ENCODE measurements at regions not wholly inside any gene's neighbourhood (a gene's known extent, or its start where the extent isn't known, plus 50 kb on each side); places are given as distances from the start of the nearest gene placed in this dataset.

DNA sequence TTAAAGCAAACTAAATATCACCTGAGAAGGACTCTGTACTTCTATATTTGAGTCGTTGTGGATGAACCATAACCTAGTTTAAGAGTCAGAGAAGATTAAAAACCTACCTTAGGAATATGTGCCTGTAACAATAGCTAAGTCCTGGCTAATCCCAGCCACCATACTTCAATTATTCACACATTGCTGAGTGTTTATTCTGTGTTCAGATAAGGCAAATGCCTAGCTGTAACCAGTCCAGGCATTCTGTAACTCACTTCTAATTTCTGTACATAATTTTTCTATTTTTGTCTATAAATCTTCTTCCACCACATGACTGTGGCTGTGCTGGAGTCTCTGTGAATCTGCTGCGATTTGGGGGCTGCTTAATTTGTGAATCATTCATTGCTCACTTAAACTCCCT is 441.9 kb upstream of the ADAMTS5 start:
- Mint-ChIP-seq H3K27me3 (ENCODE audit: low read depth) (no peaks in the 10 kb centered on the region), H3K36me3 (no peaks in the 10 kb centered on the region), H3K4me1 (peaks cover 17% of the 10 kb centered on the region), H3K9me3 (peaks cover 10% of the 10 kb centered on the region), H3K27ac (no peak overlapping the region), H3K4me3 (no peak overlapping the region)
- TF ChIP-seq, protein P1, sequence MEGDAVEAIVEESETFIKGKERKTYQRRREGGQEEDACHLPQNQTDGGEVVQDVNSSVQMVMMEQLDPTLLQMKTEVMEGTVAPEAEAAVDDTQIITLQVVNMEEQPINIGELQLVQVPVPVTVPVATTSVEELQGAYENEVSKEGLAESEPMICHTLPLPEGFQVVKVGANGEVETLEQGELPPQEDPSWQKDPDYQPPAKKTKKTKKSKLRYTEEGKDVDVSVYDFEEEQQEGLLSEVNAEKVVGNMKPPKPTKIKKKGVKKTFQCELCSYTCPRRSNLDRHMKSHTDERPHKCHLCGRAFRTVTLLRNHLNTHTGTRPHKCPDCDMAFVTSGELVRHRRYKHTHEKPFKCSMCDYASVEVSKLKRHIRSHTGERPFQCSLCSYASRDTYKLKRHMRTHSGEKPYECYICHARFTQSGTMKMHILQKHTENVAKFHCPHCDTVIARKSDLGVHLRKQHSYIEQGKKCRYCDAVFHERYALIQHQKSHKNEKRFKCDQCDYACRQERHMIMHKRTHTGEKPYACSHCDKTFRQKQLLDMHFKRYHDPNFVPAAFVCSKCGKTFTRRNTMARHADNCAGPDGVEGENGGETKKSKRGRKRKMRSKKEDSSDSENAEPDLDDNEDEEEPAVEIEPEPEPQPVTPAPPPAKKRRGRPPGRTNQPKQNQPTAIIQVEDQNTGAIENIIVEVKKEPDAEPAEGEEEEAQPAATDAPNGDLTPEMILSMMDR (IDR thresholded peaks at IDR 0.05; ENCODE audit: unreplicated experiment) = no peak
- no peak for DNase-seq (ENCODE audit: low spot score in 2 of 2, unreplicated experiment in 2 of 2)

GRCh38 chr21:27407271-27407670 is 440.4 kb upstream of the ADAMTS5 start:
- no peak for DNase-seq (ENCODE audit: low spot score in 2 of 2, unreplicated experiment in 2 of 2)
- peaks cover 10% of the 10 kb centered on the region for H3K9me3 Mint-ChIP-seq
- TF ChIP-seq, protein P1 (IDR thresholded peaks at IDR 0.05; ENCODE audit: unreplicated experiment) = no peak
- H3K27me3 Mint-ChIP-seq (ENCODE audit: low read depth) = no peaks in the 10 kb centered on the region
- H3K27ac Mint-ChIP-seq = peak overlapping the region; percentile 55
- H3K36me3 Mint-ChIP-seq = no peaks in the 10 kb centered on the region
- H3K4me1 Mint-ChIP-seq = peaks cover 17% of the 10 kb centered on the region
- no peak overlapping the region for H3K4me3 Mint-ChIP-seq

DNA sequence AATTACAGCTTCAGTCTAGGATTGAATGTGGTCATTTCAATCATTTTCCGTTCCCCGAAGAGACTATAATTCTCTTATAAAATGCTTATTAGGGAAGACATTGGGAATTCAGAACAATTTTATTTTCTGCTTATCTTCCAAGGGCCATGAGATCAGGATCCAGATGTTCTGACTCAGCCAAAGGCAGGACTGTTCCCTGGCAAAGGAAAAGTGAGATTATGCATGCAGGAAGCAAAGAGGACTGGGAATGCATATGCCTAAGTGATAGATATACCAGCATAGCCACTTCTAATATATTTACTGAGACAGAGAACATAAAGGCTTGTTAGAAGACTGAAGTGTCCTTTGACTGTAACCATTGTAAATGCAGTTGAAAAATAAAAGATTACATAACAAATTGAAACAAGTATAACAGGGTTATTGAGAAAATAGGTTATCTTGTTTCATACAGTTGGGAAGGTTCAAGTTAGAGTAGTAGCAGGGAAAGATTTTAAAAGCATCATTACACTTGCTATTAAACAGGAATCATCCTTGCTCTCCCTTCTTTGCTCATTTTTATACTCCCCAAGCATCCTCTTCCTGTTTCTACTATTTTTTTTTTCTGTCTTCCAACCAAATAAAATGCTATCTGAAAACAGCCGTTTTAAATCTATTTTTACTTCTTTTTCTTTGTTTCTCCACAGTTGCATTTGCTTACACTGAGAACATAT is 439.6 kb upstream of the ADAMTS5 start:
- Mint-ChIP-seq H3K4me3 (no peak overlapping the region), H3K27me3 (ENCODE audit: low read depth) (no peaks in the 10 kb centered on the region), H3K27ac (peak overlapping the region; percentile 55), H3K36me3 (no peaks in the 10 kb centered on the region), H3K9me3 (peaks cover 10% of the 10 kb centered on the region), H3K4me1 (peaks cover 17% of the 10 kb centered on the region)
- no peak for DNase-seq (ENCODE audit: low spot score in 2 of 2, unreplicated experiment in 2 of 2)
- TF ChIP-seq, protein P1 (IDR thresholded peaks at IDR 0.05; ENCODE audit: unreplicated experiment) = no peak

DNA sequence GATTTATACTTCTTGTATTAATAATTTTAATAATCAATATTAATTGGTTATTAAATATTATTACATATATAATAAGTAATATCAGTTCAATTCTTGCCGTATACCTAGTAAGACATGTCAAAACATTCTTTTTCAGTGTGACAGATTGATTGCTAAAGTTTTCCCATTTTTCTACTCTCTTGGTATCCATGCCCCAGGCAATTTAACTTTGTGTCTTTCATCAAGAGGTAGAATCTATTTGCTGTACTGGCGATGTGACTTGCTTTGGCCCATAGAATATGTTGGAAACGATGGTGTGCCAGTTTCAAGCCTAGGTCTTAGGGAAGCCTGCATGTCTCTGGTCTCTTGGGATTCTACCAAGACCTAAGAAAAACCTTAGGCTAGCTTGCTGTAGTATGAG is 436.1 kb upstream of the ADAMTS5 start:
- H3K36me3 Mint-ChIP-seq = no peaks in the 10 kb centered on the region
- DNase-seq (ENCODE audit: low spot score in 2 of 2, unreplicated experiment in 2 of 2) = no peak

DNA sequence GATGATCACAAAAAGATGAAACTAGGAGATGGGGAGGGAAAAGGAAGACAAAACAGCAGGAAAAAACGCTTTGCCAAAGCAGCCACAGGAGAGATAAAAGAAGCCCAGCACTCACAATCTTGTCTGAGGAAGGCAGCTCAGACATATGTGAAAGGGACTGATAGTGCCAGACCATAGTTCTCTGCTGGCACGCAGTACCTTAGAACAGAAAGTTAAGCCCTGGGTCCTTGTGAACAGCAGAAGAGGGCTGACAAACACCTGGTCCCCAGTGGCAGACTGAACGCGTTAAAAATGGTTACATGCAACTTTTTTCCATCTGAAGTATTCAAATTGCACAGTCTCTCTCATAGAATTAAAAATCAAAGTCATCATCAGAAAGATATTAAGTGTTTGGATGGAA is 433.2 kb upstream of the ADAMTS5 start:
- Mint-ChIP-seq H3K4me3 (no peak overlapping the region), H3K36me3 (no peaks in the 10 kb centered on the region), H3K4me1 (peaks cover 5% of the 10 kb centered on the region), H3K27ac (no peak overlapping the region), H3K9me3 (no peaks in the 10 kb centered on the region), H3K27me3 (ENCODE audit: low read depth) (no peaks in the 10 kb centered on the region)
- DNase-seq (ENCODE audit: low spot score in 2 of 2, unreplicated experiment in 2 of 2) = no peak
- TF ChIP-seq, protein P1 (IDR thresholded peaks at IDR 0.05; ENCODE audit: unreplicated experiment) = no peak

More for the DNA sequence above, 436.1 kb upstream of the ADAMTS5 start:
- Mint-ChIP-seq H3K9me3 (no peaks in the 10 kb centered on the region), H3K4me3 (no peak overlapping the region), H3K4me1 (peaks cover 14% of the 10 kb centered on the region), H3K27me3 (ENCODE audit: low read depth) (no peaks in the 10 kb centered on the region), H3K27ac (no peak overlapping the region)
- TF ChIP-seq, protein P1 (IDR thresholded peaks at IDR 0.05; ENCODE audit: unreplicated experiment) = no peak

Measured in mesothelial cell of epicardium (in vitro differentiated cells).